ENCODE measurements at regions not wholly inside any gene's neighbourhood (a gene's known extent, or its start where the extent isn't known, plus 50 kb on each side); places are given as distances from the start of the nearest gene placed in this dataset.

DNA sequence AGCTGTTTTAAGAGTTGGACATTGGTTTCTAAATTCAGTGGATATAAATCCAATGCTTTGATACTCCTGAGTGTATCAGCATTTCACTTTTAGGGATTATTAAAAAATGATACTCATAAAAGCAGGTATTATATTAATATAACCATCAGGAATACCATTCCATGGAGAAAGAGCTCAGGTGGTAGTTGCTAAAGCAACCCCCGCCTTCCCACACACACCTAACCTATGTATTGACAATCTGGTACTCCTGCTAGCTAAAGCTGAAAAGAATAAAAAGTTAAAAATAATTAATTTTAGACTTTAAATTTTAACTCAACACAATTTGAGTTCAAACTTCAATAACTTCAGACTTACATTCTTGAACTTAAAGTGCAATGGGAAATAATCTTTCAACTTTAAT, 717.1 kb upstream of the HS3ST1 start:
- 15% methylated on average over 1 of the region's 1 CpG for WGBS (ENCODE audit: low lambda C conversion rate)
- H3K79me2 ChIP-seq (ENCODE audit: insufficient read depth), result no peaks in the 10 kb centered on the region
- POLR2A ChIA-PET, result no interaction called here
- DNase-seq, result no peak
- TF ChIP-seq RFX5 (IDR thresholded peaks at IDR 0.05; ENCODE audit: low read length), result no peak
- TF ChIP-seq EP300 (IDR thresholded peaks at IDR 0.05; ENCODE audit: borderline replicate concordance in 1 of 2, low read depth in 1 of 2, low read length in 1 of 2), result no peak
- no peak for TF ChIP-seq MEF2A (IDR thresholded peaks at IDR 0.05; ENCODE audit: borderline replicate concordance, low read depth)
- no peak for TF ChIP-seq RAD21 (IDR thresholded peaks at IDR 0.05; ENCODE audit: low read length)
- TF ChIP-seq RXRA (IDR thresholded peaks at IDR 0.05; ENCODE audit: borderline replicate concordance, low read depth), result no peak
- TF ChIP-seq SIN3A (IDR thresholded peaks at IDR 0.05; ENCODE audit: borderline replicate concordance, low read depth, low read length), result no peak
- TF ChIP-seq GABPA (IDR thresholded peaks at IDR 0.05; ENCODE audit: low read depth), result no peak
- TF ChIP-seq TEAD4 (IDR thresholded peaks at IDR 0.05; ENCODE audit: borderline replicate concordance, insufficient read depth), result no peak
- TF ChIP-seq, protein P1, sequence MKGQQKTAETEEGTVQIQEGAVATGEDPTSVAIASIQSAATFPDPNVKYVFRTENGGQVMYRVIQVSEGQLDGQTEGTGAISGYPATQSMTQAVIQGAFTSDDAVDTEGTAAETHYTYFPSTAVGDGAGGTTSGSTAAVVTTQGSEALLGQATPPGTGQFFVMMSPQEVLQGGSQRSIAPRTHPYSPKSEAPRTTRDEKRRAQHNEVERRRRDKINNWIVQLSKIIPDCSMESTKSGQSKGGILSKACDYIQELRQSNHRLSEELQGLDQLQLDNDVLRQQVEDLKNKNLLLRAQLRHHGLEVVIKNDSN (IDR thresholded peaks at IDR 0.05; ENCODE audit: borderline replicate concordance, low read depth), result no peak
- TF ChIP-seq NFIC (IDR thresholded peaks at IDR 0.05; ENCODE audit: borderline replicate concordance), result no peak
- no peaks in the 10 kb centered on the region for H4K20me1 ChIP-seq (ENCODE audit: insufficient read depth)
- H3F3A ChIP-seq (replicated peaks; ENCODE audit: insufficient read depth), result no peaks in the 10 kb centered on the region
- CTCF ChIA-PET, result interaction anchor here (2.1 kb wide), 1 partner anchor 487 kb away, joined by 6 read pairs; no protein-coding TSS in a partner anchor
- no peaks in the 10 kb centered on the region for H3K9me2 ChIP-seq
- no peak overlapping the region for H2AFZ ChIP-seq (ENCODE audit: low read depth)
- peaks cover 4% of the 10 kb centered on the region; the same call in 1 of the 2 replicates for H3K9me3 ChIP-seq
- H3K36me3 ChIP-seq (replicated peaks in 1 of 2; ENCODE audit: control insufficient read depth in 1 of 2, insufficient read depth in 2 of 2, low read length in 1 of 2), result no peaks in the 10 kb centered on the region
- no peak overlapping the region for H3K27ac ChIP-seq (ENCODE audit: low read depth in 2 of 2, low read length in 1 of 2)
- H3K4me1 ChIP-seq (ENCODE audit: control insufficient read depth in 1 of 2, insufficient read depth in 2 of 2, low read depth in 1 of 2, low read length in 1 of 2), result no peaks in the 10 kb centered on the region
- no peaks in the 10 kb centered on the region for H3K27me3 ChIP-seq (ENCODE audit: insufficient read depth)
- H3K4me3 ChIP-seq (ENCODE audit: low read depth in 2 of 2, low read length in 1 of 2), result no peak overlapping the region
- no peak overlapping the region for H3K4me2 ChIP-seq
- H3K9ac ChIP-seq, result no peak overlapping the region

DNA sequence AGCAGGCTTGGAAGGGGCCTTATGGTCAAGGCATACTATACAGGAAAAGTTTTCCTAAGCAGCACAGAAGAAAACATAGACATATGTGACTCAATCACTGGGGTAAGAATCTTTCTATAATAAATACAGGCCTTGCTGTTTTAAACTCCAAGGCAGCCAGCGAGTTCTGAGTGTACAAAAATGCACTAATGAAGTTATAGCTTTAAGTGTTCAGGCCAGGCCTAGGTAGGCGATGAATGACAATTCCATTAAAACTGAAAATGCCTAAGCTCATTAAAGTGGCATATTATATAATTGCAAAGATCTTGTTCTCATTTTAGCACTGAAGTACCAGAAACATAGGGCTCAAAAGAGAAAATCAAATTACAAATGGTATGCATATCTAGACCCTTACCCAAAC, 716.4 kb upstream of the HS3ST1 start:
- no peaks in the 10 kb centered on the region for H3K36me3 ChIP-seq (replicated peaks in 1 of 2; ENCODE audit: control insufficient read depth in 1 of 2, insufficient read depth in 2 of 2, low read length in 1 of 2)
- H3K4me1 ChIP-seq (ENCODE audit: control insufficient read depth in 1 of 2, insufficient read depth in 2 of 2, low read depth in 1 of 2, low read length in 1 of 2), result no peaks in the 10 kb centered on the region
- no peak overlapping the region for H2AFZ ChIP-seq (ENCODE audit: low read depth)
- no peaks in the 10 kb centered on the region for H3K27me3 ChIP-seq (ENCODE audit: insufficient read depth)
- WGBS (ENCODE audit: low lambda C conversion rate), result 0% methylated on average over 2 of the region's 2 CpGs
- no peak overlapping the region for H3K9ac ChIP-seq
- no peaks in the 10 kb centered on the region for H3F3A ChIP-seq (replicated peaks; ENCODE audit: insufficient read depth)
- H3K27ac ChIP-seq (ENCODE audit: low read depth in 2 of 2, low read length in 1 of 2), result no peak overlapping the region
- no peaks in the 10 kb centered on the region for H4K20me1 ChIP-seq (ENCODE audit: insufficient read depth)
- no peak overlapping the region for H3K4me2 ChIP-seq
- TF ChIP-seq MAX (IDR thresholded peaks at IDR 0.05; ENCODE audit: low read depth), result no peak
- no peak for TF ChIP-seq EP300 (IDR thresholded peaks at IDR 0.05; ENCODE audit: borderline replicate concordance in 1 of 2, low read depth in 1 of 2, low read length in 1 of 2)
- TF ChIP-seq RCOR1 (IDR thresholded peaks at IDR 0.05; ENCODE audit: low read length), result no peak
- no peak for TF ChIP-seq JUND (IDR thresholded peaks at IDR 0.05)
- no peak for TF ChIP-seq GATA2 (CRISPR knock-in tag; IDR thresholded peaks at IDR 0.05)
- TF ChIP-seq FOXM1 (IDR thresholded peaks at IDR 0.05; ENCODE audit: low read depth), result no peak
- TF ChIP-seq NFIC (IDR thresholded peaks at IDR 0.05; ENCODE audit: borderline replicate concordance), result no peak
- TF ChIP-seq SMC3 (IDR thresholded peaks at IDR 0.05; ENCODE audit: low read depth, low read length), result no peak
- TF ChIP-seq RFX5 (IDR thresholded peaks at IDR 0.05; ENCODE audit: low read length), result no peak
- no peak for TF ChIP-seq MEF2A (IDR thresholded peaks at IDR 0.05; ENCODE audit: borderline replicate concordance, low read depth)
- no peak for TF ChIP-seq MXI1 (IDR thresholded peaks at IDR 0.05; ENCODE audit: low read depth, low read length)
- H3K4me3 ChIP-seq (ENCODE audit: low read depth in 2 of 2, low read length in 1 of 2), result no peak overlapping the region
- DNase-seq, result no peak
- POLR2A ChIA-PET, result no interaction called here
- no peaks in the 10 kb centered on the region for H3K9me2 ChIP-seq
- H3K9me3 ChIP-seq, result peaks cover 4% of the 10 kb centered on the region; the same call in 1 of the 2 replicates
- no peaks in the 10 kb centered on the region for H3K79me2 ChIP-seq (ENCODE audit: insufficient read depth)
- CTCF ChIA-PET, result interaction anchor here (2.1 kb wide), 1 partner anchor 488 kb away, joined by 6 read pairs; no protein-coding TSS in a partner anchor
